GM12878 (cell line): ENCODE measurements at regions not wholly inside any gene's neighbourhood (a gene's known extent, or its start where the extent isn't known, plus 50 kb on each side); places are given as distances from the start of the nearest gene placed in this dataset.
A peak's percentile ranks its signal among the peaks of the same experiment; 100 is the strongest.

Experiments used
- ATAC-seq: fragments of 200-7000 bp; cut with Tn5 transposase; 3 replicates; pipeline ENCODE4 v1.9.1; 2020; ENCODE audit warnings: mild to moderate bottlenecking, moderate library complexity
- BruUV-seq: library from RNA; stranded (reverse); fragments of 400-500 nt; replicated peaks from 2 replicates; lab custom pipeline; 2021; lab: Mats Ljungman, UMichigan
- CTCF ChIA-PET: fragments of 300-600 bp; sonication (Branson Sonifier 250); formaldehyde crosslinking; extraction: SDS; loops from one replicate; lab custom pipeline; 2021; ENCODE audit warnings: inconsistent platforms; lab: Yijun Ruan, JAX
- POLR2A ChIA-PET: fragments of 350-600 bp; formaldehyde crosslinking; extraction: SDS; loops from one replicate; lab custom pipeline; 2021; ENCODE audit warnings: inconsistent platforms; lab: Charles Lee
- RAD21 ChIA-PET: fragments of 300-600 bp; sonication (Branson Sonifier 250); formaldehyde crosslinking; loops from one replicate; lab custom pipeline; 2023; ENCODE audit warnings: antibody characterized with exemption; ENCODE audit not compliant: unreplicated experiment; lab: Charles Lee
- SMC1A ChIA-PET: fragments of 300-600 bp; sonication (Branson Sonifier 250); formaldehyde crosslinking; loops from one replicate; lab custom pipeline; 2023; ENCODE audit not compliant: unreplicated experiment, uncharacterized antibody; lab: Charles Lee
- DNase-seq: peaks from one replicate; pipeline ENCODE4 v3.0.0-alpha.2; 2011; ENCODE audit warnings: low read depth, low spot score
- FAIRE-seq: peaks from 3 replicates; lab custom pipeline; 2011; peaks lifted over from hg19 to GRCh38; lab: Jason Lieb, UNC
- H2AFZ ChIP-seq: 2 replicates; pipeline ENCODE4 v1.6.0; 2011; ENCODE audit warnings: low read depth, low read length, control low read depth; ENCODE audit not compliant: control insufficient read depth
- H3K27ac ChIP-seq: 2 replicates; pipeline ENCODE4 v1.5.1; 2011; ENCODE audit warnings: control low read depth; ENCODE audit not compliant: control insufficient read depth, insufficient read depth
- H3K27me3 ChIP-seq, 2 experiments: replicated peaks in 1 of 2; 2 replicates each; pipeline versions ENCODE4 v1.6.0 to v1.6.1; 2011; ENCODE audit warnings: low read length in 1 of 2; ENCODE audit not compliant: control insufficient read depth in 2 of 2, insufficient read depth in 2 of 2
- H3K36me3 ChIP-seq, 2 experiments: 2 replicates each; pipeline ENCODE4 v1.5.1; 2011; ENCODE audit warnings: low read length in 1 of 2; ENCODE audit not compliant: control insufficient read depth in 2 of 2, insufficient read depth in 2 of 2
- H3K4me1 ChIP-seq: 2 replicates; pipeline ENCODE4 v1.6.1; 2011; ENCODE audit warnings: mild to moderate bottlenecking, low read length, moderate library complexity, mixed read lengths; ENCODE audit not compliant: control insufficient read depth, insufficient read depth
- H3K4me2 ChIP-seq: 2 replicates; pipeline ENCODE4 v1.6.0; 2011; ENCODE audit warnings: control low read depth; ENCODE audit not compliant: control insufficient read depth, insufficient read depth
- H3K4me3 ChIP-seq: fragments of 200-600 bp; sonication (generic); 2 replicates; pipeline ENCODE4 v1.5.1; 2016
- H3K79me2 ChIP-seq: 2 replicates; pipeline ENCODE4 v1.6.0; 2011; ENCODE audit warnings: low read length; ENCODE audit not compliant: control insufficient read depth, insufficient read depth
- H3K9ac ChIP-seq: 2 replicates; pipeline ENCODE4 v1.8.0; 2011; ENCODE audit warnings: low read length, control low read depth, mixed read lengths; ENCODE audit not compliant: control insufficient read depth, insufficient read depth
- H3K9me3 ChIP-seq: replicated peaks from 3 replicates; pipeline ENCODE4 v1.5.1; 2011; ENCODE audit warnings: mild to moderate bottlenecking, low read length; ENCODE audit not compliant: control insufficient read depth, insufficient read depth
- H4K20me1 ChIP-seq: 2 replicates; pipeline ENCODE4 v1.6.0; 2011; ENCODE audit not compliant: control insufficient read depth, insufficient read depth
- BHLHE40 ChIP-seq, 2 experiments: fragments of 450-650 bp in 1 of 2; IDR thresholded peaks; 2 replicates each; pipeline ENCODE4 v1.6.1; 2011 to 2017; ENCODE audit warnings: low read depth in 2 of 2, borderline replicate concordance in 1 of 2, improper control_type of control experiment in 1 of 2, low read length in 1 of 2, mild to moderate bottlenecking in 1 of 2
- CTCF ChIP-seq, 3 experiments: IDR thresholded peaks in 2 of 3; conservative IDR thresholded peaks in 1 of 3; 2 replicates each; pipeline ENCODE4 v1.5.1; 2011; ENCODE audit warnings: low read depth in 3 of 3, low read length in 3 of 3, mild to moderate bottlenecking in 3 of 3, control low read depth in 2 of 3, moderate library complexity in 2 of 3, inconsistent platforms in 1 of 3, mixed read lengths in 1 of 3; ENCODE audit not compliant: control insufficient read depth in 2 of 3, insufficient read depth in 1 of 3; ENCODE audit errors: extremely low read depth in 1 of 3
- DPF2 ChIP-seq: fragments of 450-650 bp; IDR thresholded peaks from 2 replicates; pipeline ENCODE4 v1.6.1; 2017; ENCODE audit warnings: mild to moderate bottlenecking
- EED ChIP-seq: sonication (generic); IDR thresholded peaks from 2 replicates; pipeline ENCODE4 v1.6.1; 2016; ENCODE audit warnings: antibody characterized with exemption, low read depth
- GABPA ChIP-seq: IDR thresholded peaks from 2 replicates; pipeline ENCODE4 v1.6.1; 2014; ENCODE audit warnings: antibody characterized with exemption, low read depth, mild to moderate bottlenecking, inconsistent platforms
- IKZF1 ChIP-seq: fragments of 450-650 bp; conservative IDR thresholded peaks from 2 replicates; pipeline ENCODE4 v1.6.1; 2017; ENCODE audit warnings: antibody characterized with exemption, mild to moderate bottlenecking
- IKZF2 ChIP-seq, 2 experiments: fragments of 450-650 bp; IDR thresholded peaks; 2 replicates each; pipeline ENCODE4 v1.6.1; 2017; ENCODE audit warnings: mild to moderate bottlenecking in 2 of 2, moderate library complexity in 2 of 2
- IRF5 ChIP-seq: fragments of 450-650 bp; IDR thresholded peaks from 2 replicates; pipeline ENCODE4 v1.6.1; 2017; ENCODE audit warnings: borderline replicate concordance
- MEF2B ChIP-seq: fragments of 450-650 bp; IDR thresholded peaks from 2 replicates; pipeline ENCODE4 v1.6.1; 2018; ENCODE audit warnings: mild to moderate bottlenecking, moderate library complexity; ENCODE audit not compliant: partially characterized antibody, poor library complexity, severe bottlenecking
- MTA2 ChIP-seq: fragments of 450-650 bp; IDR thresholded peaks from 2 replicates; pipeline ENCODE4 v1.6.1; 2016; ENCODE audit warnings: low read depth, mild to moderate bottlenecking, moderate library complexity
- MXI1 ChIP-seq: fragments of 150-350 bp; IDR thresholded peaks from 2 replicates; pipeline ENCODE4 v1.6.1; 2011; ENCODE audit warnings: low read depth, mild to moderate bottlenecking, inconsistent platforms, low read length, improper control_type of control experiment
- PKNOX1 ChIP-seq: fragments of 450-650 bp; IDR thresholded peaks from 2 replicates; pipeline ENCODE4 v1.6.1; 2016; ENCODE audit warnings: mild to moderate bottlenecking
- POU2F2 ChIP-seq: IDR thresholded peaks from 3 replicates; pipeline ENCODE4 v1.6.1; 2011; ENCODE audit warnings: low read depth, mild to moderate bottlenecking, low read length, borderline replicate concordance
- RELB ChIP-seq: fragments of 450-650 bp; IDR thresholded peaks from 2 replicates; pipeline ENCODE4 v1.6.1; 2017; ENCODE audit warnings: low read depth, mild to moderate bottlenecking, moderate library complexity
- SP1 ChIP-seq: IDR thresholded peaks from one replicate; pipeline ENCODE4 v1.6.1; 2011; ENCODE audit warnings: low read depth, low read length
- YY1 ChIP-seq: IDR thresholded peaks from 2 replicates; pipeline ENCODE4 v1.6.1; 2011; ENCODE audit warnings: low read depth, mild to moderate bottlenecking, low read length
- WGBS: methylation state at CpG from one replicate; pipeline ENCODE4 v1.1.6; 2016; ENCODE audit warnings: low lambda C conversion rate; ENCODE audit not compliant: insufficient replicate concordance, insufficient coverage; ENCODE audit errors: missing lambda C conversion rate; 5-methylcytosine and 5-hydroxymethylcytosine counted together
- in situ Hi-C: fragments of 300-500 bp; cut with MboI; formaldehyde crosslinking; loops from 9 replicates; pipeline ENCODE4 v1.14.3; 2018; ENCODE audit warnings: mixed read lengths
- intact Hi-C: fragments of 100-400 bp; cut with micrococcal nuclease; formaldehyde crosslinking; loops from one replicate; pipeline ENCODE4 v1.14.2; 2022; ENCODE audit not compliant: unreplicated experiment

GRCh38 chr18:31241900-31242409 is 76.0 kb upstream of the DSG1 start:
- Histone ChIP-seq H3K27ac (no peak overlapping the region), H3K4me2 (no peak overlapping the region), H3K27me3 (no peaks in the 10 kb centered on the region), H3K9me3 (no peaks in the 10 kb centered on the region), H4K20me1 (no peaks in the 10 kb centered on the region), H2AFZ (no peak overlapping the region), H3K4me3 (no peak overlapping the region), H3K79me2 (no peaks in the 10 kb centered on the region), H3K9ac (no peak overlapping the region), H3K36me3 (no peaks in the 10 kb centered on the region)
- ATAC-seq = peak; percentile 82
- intact Hi-C loops (no loop called here), in situ Hi-C loops (no loop called here)
- 56% methylated on average over 2 of the region's 2 CpGs for WGBS
- DNase-seq = no peak
- CTCF ChIA-PET = interaction anchor here (0.7 to 3.2 kb wide), 11 partner anchors 8 to 206 kb away, joined by 3 to 11 read pairs (median 5); no protein-coding TSS in a partner anchor
- no TSS peak for BruUV-seq
- no peak for FAIRE-seq
- POLR2A ChIA-PET = interaction anchor here (1.2 to 1.5 kb wide), 3 partner anchors 23 to 35 kb away, joined by 3 to 4 read pairs (median 3); no protein-coding TSS in a partner anchor
- RAD21 ChIA-PET = interaction anchor here (1.0 to 3.2 kb wide), 5 partner anchors 17 to 258 kb away, joined by 3 to 14 read pairs (median 6); no protein-coding TSS in a partner anchor
- peak; percentile 62 for TF ChIP-seq IKZF1
- peak; percentile 65 to 74; a peak in 2 of 4 replicates for TF ChIP-seq IKZF2 (IDR thresholded peaks at IDR 0.05)
- peak; percentile 56 for TF ChIP-seq RELB
- no peak for TF ChIP-seq MXI1
- no peak for TF ChIP-seq SP1
- no peak for TF ChIP-seq IRF5
- TF ChIP-seq MTA2 = 0 out of 2 replicates have a peak, but pooled peaks have one; percentile 33
- TF ChIP-seq PKNOX1 = peak; percentile 70
- TF ChIP-seq DPF2 = no peak
- TF ChIP-seq MEF2B = peak; percentile 76
- TF ChIP-seq YY1 = no peak
- TF ChIP-seq CTCF (IDR thresholded peaks at IDR 0.05 in 2 of 3, conservative IDR thresholded peaks at IDR 0.05 in 1 of 3; ENCODE audit: control insufficient read depth in 2 of 3, extremely low read depth in 1 of 3, insufficient read depth in 1 of 3, low read depth in 3 of 3, low read length in 3 of 3) = peak; percentile 31 to 56 (median 49)
- no peak for TF ChIP-seq GABPA
- TF ChIP-seq EED = 0 out of 2 replicates have a peak, but pooled peaks have one; percentile 15
- no peak for TF ChIP-seq POU2F2
- TF ChIP-seq BHLHE40 (IDR thresholded peaks at IDR 0.05; ENCODE audit: borderline replicate concordance in 1 of 2, low read depth in 2 of 2, low read length in 1 of 2) = 0 out of 4 replicates have a peak, but pooled peaks of 1 of the 2 experiments have one; percentile 2
- TF ChIP-seq, all 136 proteins: peak for 9
- SMC1A ChIA-PET = interaction anchor here (1.0 to 9.8 kb wide), 9 partner anchors 10 to 82 kb away, joined by 3 to 64 read pairs (median 4); no protein-coding TSS in a partner anchor
- peaks cover 3% of the 10 kb centered on the region; the same call in 1 of the 2 replicates for H3K4me1 ChIP-seq
